ENCODE measurements at regions not wholly inside any gene's neighbourhood (a gene's known extent, or its start where the extent isn't known, plus 50 kb on each side); places are given as distances from the start of the nearest gene placed in this dataset.

- DNase-seq, result no peak
Observed at GRCh38 chr2:16615687-16616615, 49.7 kb downstream of the CYRIA start.

GRCh38 chr2:16615246-16615645, 50.4 kb downstream of the CYRIA start:
- no peak for DNase-seq

GRCh38 chr2:16614314-16614860, 51.2 kb downstream of the CYRIA start:
- DNase-seq, result no peak

- DNase-seq, result peak; percentile 40 to 44
Observed at GRCh38 chr2:16613539-16614011, 52.1 kb downstream of the CYRIA start.

- DNase-seq, result no peak
Observed at GRCh38 chr2:16612490-16612889, 53.1 kb downstream of the CYRIA start.

- DNase-seq, result no peak
Observed at GRCh38 chr2:16609786-16610185, 55.8 kb downstream of the CYRIA start.

GRCh38 chr2:16608661-16609643, 56.7 kb downstream of the CYRIA start:
- peak; percentile 66 to 70 for DNase-seq

- no peak for DNase-seq
Observed at GRCh38 chr2:16607301-16607700, 58.3 kb downstream of the CYRIA start.

- DNase-seq, result no peak
Observed at GRCh38 chr2:16604236-16604635, 61.4 kb downstream of the CYRIA start.

GRCh38 chr2:16591370-16591933, 74.2 kb downstream of the CYRIA start:
- no peak for DNase-seq

GRCh38 chr2:16589465-16589864, 76.2 kb downstream of the CYRIA start:
- DNase-seq, result no peak

GRCh38 chr2:16588565-16588964, 77.1 kb downstream of the CYRIA start:
- no peak for DNase-seq

GRCh38 chr2:16587601-16588000, 78.0 kb downstream of the CYRIA start:
- no peak for DNase-seq

- DNase-seq, result peak; percentile 15 to 16
Observed at GRCh38 chr2:16584824-16585540, 80.7 kb downstream of the CYRIA start.

GRCh38 chr2:16584084-16584483, 81.5 kb downstream of the CYRIA start:
- DNase-seq, result no peak

GRCh38 chr2:16581241-16581640, 84.4 kb downstream of the CYRIA start:
- no peak for DNase-seq

- DNase-seq, result no peak
Observed at GRCh38 chr2:16578081-16578480, 87.6 kb downstream of the CYRIA start.

- no peak for DNase-seq
Observed at GRCh38 chr2:16570516-16570915, 95.1 kb downstream of the CYRIA start.

- no peak for DNase-seq
Observed at GRCh38 chr2:16568998-16569784, 96.4 kb downstream of the CYRIA start.

- no peak for DNase-seq
Observed at GRCh38 chr2:16566701-16567100, 98.9 kb downstream of the CYRIA start.

- no peak for DNase-seq
Observed at GRCh38 chr2:16565481-16565880, 100.2 kb downstream of the CYRIA start.
